GM10248 (cell line): ENCODE measurements at regions not wholly inside any gene's neighbourhood (a gene's known extent, or its start where the extent isn't known, plus 50 kb on each side); places are given as distances from the start of the nearest gene placed in this dataset.
"Not testable (repeated sequence)": the region's sequence is repeated elsewhere in the genome, so short reads cannot be mapped to it uniquely, and the experiment has no call there.

Experiments used
- CTCF ChIA-PET: fragments of 300-600 bp; sonication (Branson Sonifier 250); formaldehyde crosslinking; extraction: SDS; loops from one replicate; lab custom pipeline; 2021; ENCODE audit warnings: antibody characterized with exemption; lab: Yijun Ruan, JAX
- POLR2A ChIA-PET: fragments of 350-650 bp; sonication (Branson Sonifier 250); formaldehyde crosslinking; extraction: SDS; loops from one replicate; lab custom pipeline; 2020; ENCODE audit warnings: antibody characterized with exemption; lab: Yijun Ruan, JAX
- DNase-seq: peaks from one replicate; pipeline ENCODE4 v3.0.0; 2012; ENCODE audit errors: extremely low spot score
- CTCF ChIP-seq: IDR thresholded peaks from 2 replicates; pipeline ENCODE4 v1.5.1; 2012; ENCODE audit warnings: mild to moderate bottlenecking, low read depth; ENCODE audit errors: extremely low read depth, missing control alignments, control extremely low read depth

- no peak for DNase-seq
- ChIA-PET POLR2A (no interaction called here), CTCF (no interaction called here)
- no peak for TF ChIP-seq CTCF
These were observed 1544.9 kb downstream of the SI start for GRCh38 chr3:163533381-163533780.

DNA sequence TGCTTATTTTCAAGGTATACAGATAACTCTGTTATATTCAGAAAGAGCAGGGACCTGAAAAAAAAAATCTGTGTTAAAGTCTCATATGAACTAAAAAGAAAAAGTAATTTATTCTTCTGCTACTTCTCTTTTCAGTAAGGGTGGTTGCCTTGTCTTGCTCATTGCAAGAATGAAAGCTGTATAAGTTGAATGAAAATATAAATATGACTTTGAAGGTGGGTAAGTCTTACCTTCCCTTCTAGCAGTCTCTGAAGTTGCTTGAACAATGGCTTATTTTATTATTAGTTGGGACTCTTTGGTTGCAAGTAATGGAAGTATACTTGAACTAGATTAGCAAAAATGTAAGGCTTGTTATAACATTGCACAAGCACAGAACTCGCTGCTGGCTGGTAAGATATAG lies 1554.9 kb downstream of the SI start:
- ChIA-PET POLR2A (no interaction called here), CTCF (no interaction called here)
- TF ChIP-seq CTCF: no peak
- DNase-seq: no peak

DNA sequence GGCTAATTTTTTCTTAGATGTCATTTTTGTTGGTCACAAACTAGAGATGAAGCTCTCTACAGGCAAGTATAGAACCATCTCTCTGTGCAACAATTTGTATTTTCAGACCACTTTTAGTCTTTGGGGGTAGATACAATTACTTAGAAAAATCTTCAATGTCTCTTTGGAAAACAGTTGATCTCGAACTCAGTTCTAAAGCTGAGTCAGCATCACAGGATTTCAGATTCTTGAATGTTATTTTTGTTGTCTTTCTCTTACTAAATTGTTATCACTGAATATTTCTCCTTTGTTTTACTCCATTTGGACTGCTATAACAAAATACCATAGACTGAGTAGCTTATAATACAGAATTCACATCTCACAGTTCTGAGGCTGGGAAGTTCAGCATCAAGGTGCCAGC lies 1557.0 kb downstream of the SI start:
- POLR2A ChIA-PET: no interaction called here

DNA sequence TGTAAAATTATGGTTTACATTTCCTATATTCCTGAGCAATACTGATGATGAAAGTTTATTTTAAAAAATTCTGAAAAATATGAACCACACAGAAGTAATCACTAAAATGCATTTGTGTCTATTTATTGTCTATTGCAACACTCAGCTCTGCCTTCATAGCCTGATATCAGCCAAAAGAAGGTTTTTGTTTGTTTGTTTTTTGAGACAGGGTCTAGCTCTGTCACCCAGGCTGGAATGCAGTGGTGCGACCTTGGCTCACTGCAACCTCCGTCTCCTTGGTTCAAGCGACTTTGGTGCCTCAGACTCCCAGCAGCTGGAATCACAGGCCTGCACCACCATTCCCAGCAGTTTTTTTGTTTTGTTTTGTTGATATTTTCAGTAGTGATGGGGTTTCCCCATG lies 1560.2 kb downstream of the SI start:
- DNase-seq: no peak
- ChIA-PET POLR2A (no interaction called here), CTCF (no interaction called here)
- TF ChIP-seq CTCF: no peak

More for the DNA sequence above, 1557.0 kb downstream of the SI start:
- CTCF ChIA-PET: no interaction called here
- DNase-seq: no peak
- TF ChIP-seq CTCF: no peak

DNA sequence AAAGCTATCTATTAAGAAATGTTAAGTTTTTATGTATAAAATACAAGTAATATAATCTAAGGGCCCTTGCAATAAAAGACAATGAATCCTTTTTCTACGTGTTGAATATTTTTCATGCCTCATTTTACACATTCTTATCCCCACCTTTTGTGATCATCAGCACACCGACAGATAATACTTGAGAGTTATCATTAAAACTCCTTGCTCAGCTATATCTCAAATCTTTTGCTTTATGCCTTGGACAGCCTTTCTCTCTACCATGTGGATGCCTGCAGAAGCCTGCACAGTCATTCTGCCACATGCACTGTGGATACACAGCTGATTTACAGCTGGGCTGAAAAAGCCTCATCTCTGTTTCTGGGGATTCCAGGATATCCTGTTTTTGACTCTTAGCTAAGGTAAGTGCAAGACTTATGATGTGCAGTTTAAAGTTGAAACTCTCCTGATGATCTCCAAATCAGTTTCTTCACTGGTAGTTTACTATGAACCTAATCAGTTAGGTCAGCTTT lies 1565.1 kb downstream of the SI start:
- CTCF ChIA-PET: no interaction called here
- TF ChIP-seq CTCF: no peak
- no peak for DNase-seq
- POLR2A ChIA-PET: no interaction called here

GRCh38 chr3:163508206-163508605 lies 1570.1 kb downstream of the SI start:
- TF ChIP-seq CTCF: no peak
- CTCF ChIA-PET: no interaction called here
- DNase-seq: no peak

GRCh38 chr3:163504974-163505373 lies 1573.3 kb downstream of the SI start:
- no peak for TF ChIP-seq CTCF
- no peak for DNase-seq
- ChIA-PET POLR2A (no interaction called here), CTCF (no interaction called here)

More at GRCh38 chr3:163508206-163508605, 1570.1 kb downstream of the SI start:
- POLR2A ChIA-PET: no interaction called here

- DNase-seq, POLR2A ChIA-PET: not testable (repeated sequence)
- CTCF ChIA-PET: interaction anchor here (0.9 to 2.2 kb wide), 2 partner anchors 10 to 21 kb away, joined by 3 to 8 read pairs; no protein-coding TSS in a partner anchor
These were observed 1578.5 kb downstream of the SI start for GRCh38 chr3:163499736-163500219.

GRCh38 chr3:163498842-163499735 lies 1579.2 kb downstream of the SI start:
- POLR2A ChIA-PET, DNase-seq: not testable (repeated sequence)
- CTCF ChIA-PET: interaction anchor here (0.9 to 2.2 kb wide), 2 partner anchors 9 to 21 kb away, joined by 3 to 8 read pairs; no protein-coding TSS in a partner anchor
